IPS-18a (cell line): ENCODE measurements at regions not wholly inside any gene's neighbourhood (a gene's known extent, or its start where the extent isn't known, plus 50 kb on each side); places are given as distances from the start of the nearest gene placed in this dataset.

ENCODE experiments used
- H3K27ac ChIP-seq: one replicate; pipeline ENCODE4 v1.5.1; 2013; ENCODE audit warnings: low read length
- H3K27me3 ChIP-seq: one replicate; pipeline ENCODE4 v1.6.1; 2013; ENCODE audit warnings: mild to moderate bottlenecking, low read length; ENCODE audit not compliant: control insufficient read depth, insufficient read depth
- H3K36me3 ChIP-seq: one replicate; pipeline ENCODE4 v1.6.1; 2013; ENCODE audit warnings: low read depth, low read length; ENCODE audit not compliant: control insufficient read depth
- H3K4me1 ChIP-seq: one replicate; pipeline ENCODE4 v1.6.1; 2013; ENCODE audit warnings: low read depth, low read length; ENCODE audit not compliant: control insufficient read depth
- H3K4me3 ChIP-seq: one replicate; pipeline ENCODE4 v1.5.1; 2013; ENCODE audit warnings: low read length
- H3K9ac ChIP-seq: one replicate; pipeline ENCODE4 v1.6.1; 2013; ENCODE audit warnings: mild to moderate bottlenecking, low read length, moderate library complexity
- H3K9me3 ChIP-seq: one replicate; pipeline ENCODE4 v1.6.1; 2013; ENCODE audit warnings: low read depth, low read length; ENCODE audit not compliant: control insufficient read depth

- Histone ChIP-seq H3K36me3 (no peaks in the 10 kb centered on the region), H3K9ac (no peak overlapping the region), H3K4me3 (no peak overlapping the region), H3K9me3 (no peaks in the 10 kb centered on the region), H3K27me3 (no peaks in the 10 kb centered on the region), H3K27ac (no peak overlapping the region), H3K4me1 (no peaks in the 10 kb centered on the region)
Measured at GRCh38 chr5:104375345-104375744, 812.8 kb upstream of the NUDT12 start.

DNA sequence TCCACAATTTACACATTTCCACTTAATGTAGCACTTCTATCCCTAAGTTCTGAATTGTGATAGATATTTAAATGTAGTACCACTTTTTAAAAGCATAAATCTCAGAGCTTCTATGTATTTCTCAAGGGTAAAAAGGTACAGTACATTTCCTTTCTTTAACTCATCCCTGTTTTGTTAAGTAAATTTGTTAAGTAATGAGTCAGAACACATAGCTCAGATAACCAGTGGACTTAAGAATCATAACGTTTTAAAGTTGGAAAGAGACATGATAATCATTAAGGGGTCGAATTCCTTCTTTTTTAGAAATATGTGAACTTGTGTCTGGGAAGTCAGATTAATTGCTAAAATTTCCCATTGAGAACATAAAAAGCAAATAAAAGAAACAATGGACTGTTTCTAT is 810.2 kb upstream of the NUDT12 start:
- Histone ChIP-seq H3K36me3 (no peaks in the 10 kb centered on the region), H3K9ac (no peak overlapping the region), H3K27ac (no peak overlapping the region), H3K4me1 (no peaks in the 10 kb centered on the region), H3K27me3 (no peaks in the 10 kb centered on the region), H3K9me3 (no peaks in the 10 kb centered on the region), H3K4me3 (no peak overlapping the region)

- no peaks in the 10 kb centered on the region for H3K27me3 ChIP-seq
- H3K9ac ChIP-seq, result no peak overlapping the region
- no peak overlapping the region for H3K27ac ChIP-seq
- H3K4me1 ChIP-seq, result no peaks in the 10 kb centered on the region
- no peaks in the 10 kb centered on the region for H3K36me3 ChIP-seq
- H3K4me3 ChIP-seq, result no peak overlapping the region
- no peaks in the 10 kb centered on the region for H3K9me3 ChIP-seq
Measured at GRCh38 chr5:104372376-104372775, 809.8 kb upstream of the NUDT12 start.

DNA sequence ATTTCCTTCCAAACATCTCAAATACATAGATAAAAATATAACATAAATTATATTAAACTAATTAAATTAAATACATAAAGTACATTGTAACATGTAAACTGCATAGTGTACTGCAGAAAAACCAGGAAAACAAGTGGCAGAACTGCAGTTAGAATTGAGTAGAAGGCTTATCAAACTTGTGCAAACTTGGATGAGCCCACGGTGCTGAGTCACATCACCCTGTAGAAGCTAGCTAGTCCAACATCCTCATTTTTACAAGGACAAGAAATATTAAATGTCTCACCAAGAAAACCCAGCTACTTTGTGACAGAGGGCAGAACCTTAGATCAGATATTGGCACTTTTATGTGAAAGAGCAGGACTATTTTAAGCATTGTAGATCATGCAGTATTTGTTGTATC is 807.9 kb upstream of the NUDT12 start:
- Histone ChIP-seq H3K36me3 (no peaks in the 10 kb centered on the region), H3K4me3 (no peak overlapping the region), H3K27me3 (no peaks in the 10 kb centered on the region), H3K9ac (no peak overlapping the region), H3K9me3 (no peaks in the 10 kb centered on the region), H3K27ac (no peak overlapping the region), H3K4me1 (no peaks in the 10 kb centered on the region)

GRCh38 chr5:104367978-104368377 is 805.4 kb upstream of the NUDT12 start:
- Histone ChIP-seq H3K36me3 (no peaks in the 10 kb centered on the region), H3K4me3 (no peak overlapping the region), H3K9ac (no peak overlapping the region), H3K27me3 (no peaks in the 10 kb centered on the region), H3K9me3 (no peaks in the 10 kb centered on the region), H3K4me1 (no peaks in the 10 kb centered on the region), H3K27ac (no peak overlapping the region)

- Histone ChIP-seq H3K27me3 (no peaks in the 10 kb centered on the region), H3K36me3 (no peaks in the 10 kb centered on the region), H3K9me3 (no peaks in the 10 kb centered on the region), H3K4me1 (no peaks in the 10 kb centered on the region), H3K4me3 (no peak overlapping the region), H3K9ac (no peak overlapping the region), H3K27ac (no peak overlapping the region)
Measured at GRCh38 chr5:104363567-104363966, 801.0 kb upstream of the NUDT12 start.

DNA sequence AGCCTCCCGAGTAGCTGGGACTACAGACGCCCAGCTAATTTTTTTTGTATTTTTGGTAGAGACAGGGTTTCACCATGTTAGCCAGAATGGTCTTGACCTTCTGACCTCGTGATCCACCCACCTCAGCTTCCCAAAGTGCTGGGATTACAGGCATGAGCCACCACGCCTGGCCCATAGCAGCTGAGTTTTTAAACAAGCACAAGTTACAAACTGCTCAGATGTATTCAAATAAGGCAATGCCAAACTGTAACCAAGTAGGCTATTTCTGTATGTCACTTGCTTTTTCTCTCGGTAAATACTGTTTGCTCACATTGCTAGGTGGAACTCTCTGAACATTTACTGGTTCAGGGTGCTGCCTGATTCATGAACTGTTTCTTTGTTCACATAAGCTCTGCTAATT is 799.3 kb upstream of the NUDT12 start:
- H3K9ac ChIP-seq, result no peak overlapping the region
- H3K9me3 ChIP-seq, result no peaks in the 10 kb centered on the region
- no peaks in the 10 kb centered on the region for H3K36me3 ChIP-seq
- H3K27ac ChIP-seq, result no peak overlapping the region
- no peak overlapping the region for H3K4me3 ChIP-seq
- no peaks in the 10 kb centered on the region for H3K4me1 ChIP-seq
- H3K27me3 ChIP-seq, result no peaks in the 10 kb centered on the region

GRCh38 chr5:104355350-104355749 is 792.8 kb upstream of the NUDT12 start:
- Histone ChIP-seq H3K4me1 (peaks cover 1% of the 10 kb centered on the region), H3K9ac (no peak overlapping the region), H3K9me3 (no peaks in the 10 kb centered on the region), H3K27ac (no peak overlapping the region), H3K27me3 (no peaks in the 10 kb centered on the region), H3K4me3 (no peak overlapping the region), H3K36me3 (no peaks in the 10 kb centered on the region)

GRCh38 chr5:104353371-104353770 is 790.8 kb upstream of the NUDT12 start:
- H3K9ac ChIP-seq, result no peak overlapping the region
- H3K4me1 ChIP-seq, result peaks cover 11% of the 10 kb centered on the region
- H3K27ac ChIP-seq, result no peak overlapping the region

DNA sequence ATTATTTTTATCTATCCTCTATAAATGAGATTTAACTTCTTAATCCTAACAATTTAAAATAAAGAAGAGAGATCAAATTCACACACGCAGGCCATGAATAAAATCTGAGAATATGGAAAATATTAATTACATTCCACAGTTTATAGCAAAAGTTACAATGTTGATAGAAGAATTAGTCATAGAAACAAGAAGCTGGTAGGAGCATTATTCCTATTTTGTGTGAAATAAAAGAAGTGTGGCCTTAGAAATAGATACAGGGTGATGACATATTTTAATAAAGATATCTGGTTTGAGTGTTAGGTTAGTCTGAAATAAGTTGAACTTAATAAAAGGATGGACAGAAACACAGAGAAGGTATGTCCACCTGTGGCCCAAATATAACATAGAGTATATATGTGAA is 790.4 kb upstream of the NUDT12 start:
- Histone ChIP-seq H3K9me3 (no peaks in the 10 kb centered on the region), H3K4me1 (peaks cover 11% of the 10 kb centered on the region), H3K9ac (no peak overlapping the region), H3K36me3 (no peaks in the 10 kb centered on the region), H3K27me3 (no peaks in the 10 kb centered on the region), H3K27ac (no peak overlapping the region), H3K4me3 (no peak overlapping the region)

More at GRCh38 chr5:104353371-104353770, 790.8 kb upstream of the NUDT12 start:
- H3K36me3 ChIP-seq, result no peaks in the 10 kb centered on the region
- no peaks in the 10 kb centered on the region for H3K27me3 ChIP-seq
- no peaks in the 10 kb centered on the region for H3K9me3 ChIP-seq
- no peak overlapping the region for H3K4me3 ChIP-seq

- H3K4me3 ChIP-seq, result no peak overlapping the region
- H3K9ac ChIP-seq, result no peak overlapping the region
- H3K4me1 ChIP-seq, result peaks cover 11% of the 10 kb centered on the region
- H3K27ac ChIP-seq, result no peak overlapping the region
- no peaks in the 10 kb centered on the region for H3K9me3 ChIP-seq
- H3K36me3 ChIP-seq, result no peaks in the 10 kb centered on the region
- no peaks in the 10 kb centered on the region for H3K27me3 ChIP-seq
Measured at GRCh38 chr5:104347119-104347708, 784.6 kb upstream of the NUDT12 start.

DNA sequence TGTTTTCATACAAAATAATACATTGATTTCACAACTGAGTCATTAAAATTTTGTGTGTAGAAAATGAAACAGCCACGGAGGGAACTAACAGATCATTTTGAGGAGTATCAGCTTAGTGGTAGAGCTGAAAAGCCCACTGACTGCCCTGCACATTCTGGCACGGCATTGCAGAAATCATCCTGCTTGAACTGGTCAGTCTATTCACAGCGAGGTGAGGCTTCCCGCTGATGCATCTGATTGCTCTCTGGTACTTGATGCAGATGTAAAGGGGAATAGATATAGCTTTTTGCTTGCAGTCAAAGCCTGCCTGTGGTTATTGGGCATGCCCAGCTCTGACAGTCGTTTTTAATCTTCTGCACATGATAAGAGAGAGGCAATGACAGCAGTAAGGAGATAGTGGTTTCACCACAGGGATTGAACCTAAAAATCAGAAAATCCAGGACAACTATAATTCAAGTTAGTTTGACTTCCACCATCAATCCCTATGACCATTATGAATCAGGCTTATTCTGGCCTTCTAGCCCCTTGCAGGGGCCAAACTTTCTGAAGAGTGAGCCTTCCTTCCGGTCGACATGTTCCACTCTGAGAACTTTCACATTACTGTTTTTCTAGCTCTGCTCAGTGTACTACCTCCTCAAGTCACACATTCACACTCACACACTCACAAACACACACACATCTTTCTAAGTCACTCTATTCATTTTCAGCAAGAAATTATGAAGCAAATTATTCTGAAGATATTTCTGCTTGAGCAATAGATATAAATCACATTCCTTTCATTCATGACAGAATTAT is 782.8 kb upstream of the NUDT12 start:
- H3K27ac ChIP-seq, result no peak overlapping the region
- H3K9ac ChIP-seq, result no peak overlapping the region

More for the DNA sequence above, 782.8 kb upstream of the NUDT12 start:
- Histone ChIP-seq H3K9me3 (no peaks in the 10 kb centered on the region), H3K27me3 (no peaks in the 10 kb centered on the region), H3K36me3 (no peaks in the 10 kb centered on the region), H3K4me3 (no peak overlapping the region), H3K4me1 (peaks cover 13% of the 10 kb centered on the region)
